ENCODE measurements at regions not wholly inside any gene's neighbourhood (a gene's known extent, or its start where the extent isn't known, plus 50 kb on each side); places are given as distances from the start of the nearest gene placed in this dataset.

DNA sequence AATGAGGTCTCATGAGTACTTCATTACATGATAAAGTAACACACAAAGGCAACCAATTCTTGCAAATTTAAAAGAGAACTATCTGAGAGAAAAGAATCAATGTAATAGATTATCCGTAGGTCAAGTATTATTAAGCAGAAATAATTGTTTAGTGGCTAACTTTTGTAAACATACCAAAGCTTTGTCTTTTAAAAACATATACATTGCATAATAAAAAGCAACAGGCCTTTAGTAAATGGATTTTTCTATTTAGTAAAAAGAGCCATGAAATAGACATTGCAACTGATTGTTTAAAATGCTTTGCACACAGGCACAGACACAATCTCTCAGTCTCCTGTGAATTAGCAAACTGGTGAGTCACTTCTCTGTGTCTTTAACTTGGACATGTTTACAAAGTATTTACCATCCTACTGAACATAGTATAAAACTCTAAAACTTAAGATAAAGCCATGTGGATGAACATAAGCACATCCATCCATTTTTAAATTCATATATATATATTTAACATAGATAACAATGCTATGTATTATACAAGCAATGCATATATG lies 518.7 kb upstream of the MGAT4C start:
- TF ChIP-seq CTCF (IDR thresholded peaks at IDR 0.05): no peak
- no peaks in the 10 kb centered on the region for H3K4me1 ChIP-seq
- no peak for DNase-seq
- intact Hi-C loops (cut with DNase I): no loop called here
- no peaks in the 10 kb centered on the region for H3K9me3 ChIP-seq
- no peaks in the 10 kb centered on the region for H3K36me3 ChIP-seq
- no peaks in the 10 kb centered on the region for H3K27me3 ChIP-seq
- H3K4me3 ChIP-seq: no peak overlapping the region
- no peak overlapping the region for H3K27ac ChIP-seq
- H3K9ac ChIP-seq (ENCODE audit: low read depth in 2 of 2, low read length in 2 of 2): no peak overlapping the region

- no peak overlapping the region for H3K4me3 ChIP-seq
- no peaks in the 10 kb centered on the region for H3K9me3 ChIP-seq
- no peaks in the 10 kb centered on the region for H3K4me1 ChIP-seq
- intact Hi-C loops (cut with DNase I): no loop called here
- no peak overlapping the region for H3K27ac ChIP-seq
- H3K27me3 ChIP-seq: no peaks in the 10 kb centered on the region
- no peak for TF ChIP-seq CTCF (IDR thresholded peaks at IDR 0.05)
- H3K36me3 ChIP-seq: no peaks in the 10 kb centered on the region
- H3K9ac ChIP-seq (ENCODE audit: low read depth in 2 of 2, low read length in 2 of 2): no peak overlapping the region
- no peak for DNase-seq
Measured at GRCh38 chr12:86772696-86773095, 516.5 kb upstream of the MGAT4C start.

GRCh38 chr12:86770871-86771270 lies 514.7 kb upstream of the MGAT4C start:
- no peaks in the 10 kb centered on the region for H3K4me1 ChIP-seq
- H3K9me3 ChIP-seq: no peaks in the 10 kb centered on the region
- H3K27me3 ChIP-seq: no peaks in the 10 kb centered on the region
- no peak overlapping the region for H3K4me3 ChIP-seq
- no peak overlapping the region for H3K27ac ChIP-seq
- no peak overlapping the region for H3K9ac ChIP-seq (ENCODE audit: low read depth in 2 of 2, low read length in 2 of 2)
- H3K36me3 ChIP-seq: no peaks in the 10 kb centered on the region
- no peak for DNase-seq
- intact Hi-C loops (cut with DNase I): no loop called here
- no peak for TF ChIP-seq CTCF (IDR thresholded peaks at IDR 0.05)

DNA sequence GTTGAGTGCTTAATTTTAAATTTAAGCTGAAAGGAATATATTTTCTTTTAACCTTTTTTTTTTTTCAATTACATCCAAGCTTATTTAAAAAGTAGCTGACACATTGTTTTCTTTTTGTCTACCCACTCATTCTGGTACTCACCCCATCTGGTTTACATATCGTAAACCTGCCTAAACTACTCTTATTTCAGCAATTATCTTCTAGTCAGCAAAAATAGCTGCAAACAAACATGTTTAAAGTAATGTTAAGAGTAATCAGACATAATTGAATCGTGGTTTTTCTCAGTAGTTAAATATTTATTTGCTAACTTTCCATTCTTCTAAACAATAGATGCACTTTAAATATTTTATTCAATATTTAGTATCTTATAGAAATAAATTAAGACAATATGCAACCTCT lies 492.7 kb upstream of the MGAT4C start:
- H3K9me3 ChIP-seq: no peaks in the 10 kb centered on the region
- intact Hi-C loops (cut with DNase I): no loop called here
- H3K27ac ChIP-seq: no peak overlapping the region
- no peak for DNase-seq
- H3K36me3 ChIP-seq: no peaks in the 10 kb centered on the region
- no peak overlapping the region for H3K9ac ChIP-seq (ENCODE audit: low read depth in 2 of 2, low read length in 2 of 2)
- H3K27me3 ChIP-seq: no peaks in the 10 kb centered on the region
- no peak overlapping the region for H3K4me3 ChIP-seq
- no peaks in the 10 kb centered on the region for H3K4me1 ChIP-seq
- TF ChIP-seq CTCF (IDR thresholded peaks at IDR 0.05): no peak

DNA sequence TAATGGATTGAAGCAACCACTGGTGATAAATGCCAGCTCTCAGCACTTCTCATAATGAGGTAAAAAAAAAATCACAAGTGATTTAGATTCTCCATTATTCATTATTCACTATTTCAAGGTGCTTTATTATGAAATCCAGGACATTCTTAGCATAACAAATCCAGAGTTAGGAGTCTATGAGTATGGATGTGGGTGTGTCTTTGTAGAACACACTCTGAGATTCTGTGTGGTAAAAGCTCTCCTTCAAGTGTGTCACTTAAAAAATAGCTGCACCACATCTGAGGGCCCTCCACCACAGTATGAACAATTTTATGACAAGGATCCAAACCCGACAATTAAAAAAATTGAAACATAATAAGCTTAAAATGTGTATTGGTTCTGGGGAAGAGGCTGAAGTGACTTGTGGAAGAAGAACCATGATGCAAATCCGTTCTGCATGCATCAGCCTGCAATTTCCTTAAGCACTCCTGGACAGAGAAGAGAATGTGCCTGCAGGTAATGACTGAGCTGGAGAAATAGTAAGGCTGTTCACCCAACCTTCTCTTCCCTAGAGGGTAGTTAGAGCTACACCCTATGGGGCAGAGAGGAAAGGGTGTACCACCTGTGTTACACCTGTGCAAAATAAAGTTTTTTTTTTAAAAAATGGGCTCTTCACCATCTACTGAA lies 488.5 kb upstream of the MGAT4C start:
- H3K27me3 ChIP-seq: no peaks in the 10 kb centered on the region
- no peaks in the 10 kb centered on the region for H3K4me1 ChIP-seq
- no peak overlapping the region for H3K27ac ChIP-seq
- H3K9me3 ChIP-seq: no peaks in the 10 kb centered on the region
- TF ChIP-seq CTCF (IDR thresholded peaks at IDR 0.05): no peak
- intact Hi-C loops (cut with DNase I): no loop called here
- DNase-seq: no peak
- no peaks in the 10 kb centered on the region for H3K36me3 ChIP-seq
- no peak overlapping the region for H3K4me3 ChIP-seq
- no peak overlapping the region for H3K9ac ChIP-seq (ENCODE audit: low read depth in 2 of 2, low read length in 2 of 2)
